Colon (tissue), 2 donors: ENCODE measurements at regions not wholly inside any gene's neighbourhood (a gene's known extent, or its start where the extent isn't known, plus 50 kb on each side); places are given as distances from the start of the nearest gene placed in this dataset.

Experiments
- FAIRE-seq: peaks from 2 replicates; lab custom pipeline; 2012; peaks lifted over from hg19 to GRCh38; lab: Jason Lieb, UNC
- donor health status: control.
- donor health status: control.

DNA sequence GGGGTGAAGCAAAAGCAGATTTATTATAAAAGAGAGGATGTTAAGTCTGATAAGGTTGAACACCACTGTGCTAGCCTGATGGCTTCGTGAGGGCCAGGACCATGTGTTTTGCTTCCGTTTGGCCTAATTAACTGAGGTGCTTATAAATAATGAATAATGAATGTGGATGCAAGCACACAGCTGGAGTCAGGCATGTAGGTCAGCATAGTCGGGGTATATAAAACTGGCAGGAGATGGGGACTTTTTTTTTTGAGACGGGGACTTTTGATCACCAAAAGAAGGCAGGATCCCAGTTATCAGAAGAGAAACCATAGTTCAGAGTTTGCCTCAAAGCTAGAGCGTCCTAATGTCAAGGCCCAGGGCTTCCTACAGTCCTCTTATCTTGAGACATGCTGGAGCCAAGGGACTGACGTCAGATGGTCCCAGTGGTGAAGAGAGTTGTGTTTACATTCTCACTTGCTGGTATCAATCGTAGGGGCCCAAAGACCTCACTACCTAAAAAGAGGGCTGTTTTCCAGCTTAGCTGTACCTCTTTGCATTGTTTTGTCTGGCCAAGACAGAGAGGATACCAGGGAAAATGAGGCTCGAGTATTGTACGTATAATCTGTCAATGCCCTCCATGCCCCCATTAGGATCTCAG lies 50.4 kb downstream of the RTL9 start:
- no peak for FAIRE-seq

GRCh38 chrX:110409925-110410324 lies 51.3 kb downstream of the RTL9 start:
- FAIRE-seq, result no peak

GRCh38 chrX:110410603-110411002 lies 52.0 kb downstream of the RTL9 start:
- FAIRE-seq, result no peak

DNA sequence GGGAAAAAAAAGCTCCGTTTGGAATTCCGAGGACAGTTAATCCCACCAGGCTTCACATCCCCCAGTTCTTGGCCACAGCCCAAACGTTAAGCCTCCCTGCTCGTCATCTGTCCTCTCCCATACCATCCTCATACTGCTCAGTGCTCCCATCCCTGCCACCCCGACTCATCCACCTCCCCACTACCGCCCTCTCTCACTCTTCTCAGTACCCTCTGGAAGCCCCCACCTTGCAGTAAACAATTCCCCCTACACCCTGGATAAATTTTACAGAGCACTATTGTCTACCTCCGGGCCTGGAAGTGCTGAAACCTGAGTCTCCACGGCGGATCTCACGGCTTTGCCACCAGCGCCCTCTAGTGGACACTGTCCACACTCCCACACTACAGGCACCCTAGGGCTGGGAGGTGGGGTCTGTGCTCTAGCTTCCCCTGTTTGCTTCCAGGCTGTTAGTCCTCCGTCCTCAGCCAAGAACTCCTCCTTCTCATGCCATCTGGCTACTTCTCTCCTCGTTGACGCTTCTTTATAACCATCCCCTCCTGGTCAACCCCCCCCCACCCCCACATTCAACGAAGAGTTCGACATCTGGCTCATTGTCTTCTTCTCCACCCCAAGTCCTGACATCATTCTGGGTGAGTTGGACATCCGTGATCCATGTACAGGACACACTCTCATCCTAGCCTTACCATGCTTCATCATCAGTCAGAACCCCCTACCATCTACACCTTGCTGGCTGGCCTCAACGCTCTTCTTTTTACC lies 54.5 kb downstream of the RTL9 start:
- FAIRE-seq, result no peak

- no peak for FAIRE-seq
These were observed 55.1 kb downstream of the RTL9 start for GRCh38 chrX:110413727-110414124.

- FAIRE-seq, result no peak
These were observed 55.6 kb downstream of the RTL9 start for GRCh38 chrX:110414273-110414672.

- FAIRE-seq, result no peak
These were observed 56.2 kb downstream of the RTL9 start for GRCh38 chrX:110414679-110415439.

DNA sequence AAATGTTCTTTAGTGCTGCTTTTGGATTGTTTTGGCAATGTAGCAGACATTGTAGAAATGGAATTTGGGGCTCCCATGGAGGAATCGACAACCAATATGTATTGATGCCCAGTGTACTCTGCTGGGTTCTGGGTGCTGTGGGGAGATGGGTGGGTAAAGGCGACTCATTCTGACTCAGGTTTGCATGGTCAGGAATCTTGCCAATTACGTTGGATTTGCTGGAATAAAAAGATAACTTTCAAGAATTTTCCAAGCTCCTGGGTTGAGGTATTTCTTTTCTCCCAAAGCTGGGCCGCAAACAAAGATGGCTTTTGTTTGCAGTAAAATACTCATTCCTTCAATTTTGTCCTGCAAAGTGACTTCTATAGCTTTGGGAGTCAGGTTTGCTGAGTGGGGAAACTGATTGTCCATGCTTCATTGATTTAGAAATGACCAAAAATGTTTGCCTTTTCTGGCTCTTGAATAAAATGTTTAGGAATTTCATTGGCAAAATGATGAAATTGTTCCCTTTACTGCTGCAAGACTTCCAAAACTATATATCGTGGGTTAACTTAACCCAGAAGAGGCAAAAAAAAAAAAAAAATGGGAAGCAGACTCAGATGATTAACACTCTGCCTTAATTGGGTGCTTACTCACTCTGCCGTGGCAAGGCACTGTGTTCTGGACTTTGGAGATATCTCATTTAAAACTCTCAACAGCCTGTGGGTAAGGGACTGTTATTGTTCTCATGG lies 57.0 kb downstream of the RTL9 start:
- no peak for FAIRE-seq

GRCh38 chrX:110417128-110417527 lies 58.5 kb downstream of the RTL9 start:
- no peak for FAIRE-seq

DNA sequence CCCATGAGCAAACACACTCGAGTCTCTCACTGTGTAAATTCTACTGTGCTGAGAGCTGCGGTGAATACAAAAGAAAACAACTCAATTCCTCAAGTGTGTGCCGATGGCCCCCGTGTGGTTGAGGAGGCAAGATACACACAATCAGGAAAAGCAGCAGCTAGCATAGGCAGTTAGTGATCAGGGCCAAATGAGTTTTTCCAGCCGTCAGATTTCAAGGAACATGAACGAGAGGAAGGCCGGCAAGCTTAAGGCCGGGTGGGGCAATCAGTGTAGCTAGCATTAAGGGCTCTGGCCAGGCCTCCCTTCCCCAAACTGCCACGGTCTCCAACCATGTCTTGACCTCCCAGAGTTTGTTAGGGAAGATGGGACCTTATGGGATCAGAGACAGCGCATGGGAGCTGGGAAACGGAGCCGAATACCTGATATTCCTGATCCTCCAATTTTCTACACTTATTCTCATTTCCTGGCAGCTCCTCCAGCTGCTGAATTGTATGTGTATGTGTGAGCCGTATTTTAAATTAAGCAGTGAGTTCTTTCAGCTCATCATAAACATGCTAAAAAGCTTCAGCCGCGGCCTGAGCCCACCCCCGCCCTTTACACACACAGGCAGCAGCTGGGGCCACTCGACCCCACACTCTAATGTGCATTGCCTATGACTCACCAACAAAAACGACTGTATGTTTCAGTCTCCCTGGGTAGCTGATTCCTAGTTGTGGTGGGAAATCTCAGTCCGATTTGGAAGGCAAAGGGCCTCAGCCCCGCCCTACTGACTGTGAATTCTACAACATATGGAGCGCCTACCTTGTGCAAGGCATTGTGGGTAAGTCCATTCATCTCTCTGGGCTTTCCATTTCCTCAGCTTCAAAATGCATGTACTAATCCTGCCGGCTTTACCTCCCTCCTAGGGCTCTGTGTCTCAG lies 59.9 kb downstream of the RTL9 start:
- no peak for FAIRE-seq

- FAIRE-seq, result no peak
These were observed 60.9 kb downstream of the RTL9 start for GRCh38 chrX:110419512-110419911.

DNA sequence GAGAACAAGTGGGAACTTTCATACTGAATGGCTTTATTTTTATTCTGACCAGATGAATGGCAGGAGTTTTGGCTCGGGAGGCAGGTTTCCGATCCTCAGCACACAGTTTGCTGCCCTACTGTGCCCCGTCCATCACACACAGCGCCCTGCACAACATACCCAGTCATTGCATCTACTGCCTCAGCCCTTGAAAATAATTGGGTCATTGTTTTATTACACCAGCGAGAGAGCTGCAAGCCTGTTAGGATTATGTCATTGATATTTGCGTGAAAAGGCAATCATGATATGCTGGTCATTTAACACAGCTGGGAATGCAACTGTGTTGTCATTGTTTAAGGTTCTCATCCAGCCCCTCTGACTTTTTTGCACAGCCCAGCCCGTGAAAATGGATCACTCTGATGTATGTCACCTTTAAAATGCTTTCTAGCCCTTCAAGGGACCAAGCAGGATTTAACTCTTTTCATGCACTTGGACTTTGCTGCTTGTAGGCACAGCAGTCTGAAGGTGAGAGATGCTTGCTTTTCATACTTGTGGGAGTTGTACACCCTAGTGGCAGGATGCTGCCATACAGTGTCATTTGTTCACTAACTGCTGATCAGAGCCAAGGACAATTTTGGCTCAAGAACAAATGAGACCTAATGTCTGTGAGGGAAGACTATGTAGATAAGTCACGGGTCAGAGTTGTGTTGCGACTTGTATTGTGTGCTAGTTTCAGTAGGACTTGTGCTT lies 62.3 kb downstream of the RTL9 start:
- FAIRE-seq, result no peak

GRCh38 chrX:110421500-110422455 lies 63.1 kb downstream of the RTL9 start:
- FAIRE-seq, result no peak

DNA sequence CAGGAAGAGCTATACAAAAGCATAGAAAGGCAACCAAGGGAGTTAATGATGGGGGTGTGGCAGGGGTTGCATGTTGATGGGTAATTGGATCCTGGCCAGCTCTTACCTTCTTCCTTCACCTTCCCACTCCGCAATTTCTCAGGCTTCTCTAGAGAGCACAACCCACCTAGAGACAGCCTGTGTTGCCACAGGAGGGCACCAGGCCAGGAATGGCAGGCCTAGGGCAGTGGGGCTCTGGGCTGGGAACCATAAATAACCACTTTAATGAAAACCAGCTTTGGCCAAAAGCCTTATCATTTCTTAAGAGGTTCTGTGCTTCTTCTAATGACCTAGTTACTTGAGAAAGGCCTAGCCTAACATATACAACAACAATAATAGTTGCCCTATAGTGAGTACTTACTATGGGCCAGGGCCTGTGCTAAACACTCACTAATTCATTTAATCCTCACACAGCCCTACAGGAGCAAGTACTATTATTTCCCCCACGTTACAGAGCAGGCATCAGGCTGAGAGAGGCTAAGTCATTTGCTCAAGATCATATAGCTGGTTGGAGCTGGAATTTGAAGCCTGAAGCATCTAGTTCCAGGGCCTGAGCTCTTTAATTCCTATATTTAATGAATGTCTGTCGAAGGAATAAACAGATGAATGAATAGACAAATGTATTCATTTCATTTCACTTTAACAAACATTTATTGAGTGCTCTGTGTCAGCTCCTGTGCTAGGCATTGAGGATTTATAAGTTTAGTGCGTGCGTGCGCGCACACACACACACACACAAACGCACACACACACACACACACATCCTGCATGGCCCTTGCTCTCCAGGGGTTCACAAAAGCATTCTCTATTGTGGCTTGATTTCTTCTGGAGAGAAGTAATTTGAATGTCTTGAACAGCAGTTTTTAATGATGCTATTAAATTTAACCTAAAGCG lies 66.8 kb downstream of the RTL9 start:
- FAIRE-seq, result no peak

- no peak for FAIRE-seq
These were observed 67.5 kb downstream of the RTL9 start for GRCh38 chrX:110426155-110426504.

- FAIRE-seq, result no peak
These were observed 68.4 kb downstream of the RTL9 start for GRCh38 chrX:110427076-110427475.

DNA sequence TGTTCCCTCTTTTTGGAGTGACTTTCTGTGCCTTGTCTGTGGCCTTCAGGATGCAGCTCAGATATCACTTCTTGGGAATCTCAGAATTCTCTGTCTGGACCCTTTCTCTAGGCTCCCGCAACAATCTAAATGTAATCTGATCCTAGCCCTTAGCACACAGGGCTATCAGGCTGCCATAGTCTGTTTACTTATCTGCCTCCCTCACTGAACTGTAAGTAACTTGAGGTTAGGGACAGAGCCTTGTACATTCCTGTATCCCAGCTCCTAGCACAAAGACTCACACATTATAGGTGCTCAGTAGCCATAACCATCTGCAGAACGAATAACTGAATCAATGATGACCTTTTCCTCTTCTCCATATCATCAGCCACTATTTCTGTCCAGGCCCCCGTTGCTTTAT lies 69.5 kb downstream of the RTL9 start:
- no peak for FAIRE-seq

GRCh38 chrX:110430293-110431076 lies 71.8 kb downstream of the RTL9 start:
- FAIRE-seq, result no peak
